Right renal pelvis (tissue), 4 donors: ENCODE measurements at regions not wholly inside any gene's neighbourhood (a gene's known extent, or its start where the extent isn't known, plus 50 kb on each side); places are given as distances from the start of the nearest gene placed in this dataset.

ENCODE experiments used
- DNase-seq, 4 donors: peaks; one replicate each; pipeline ENCODE4 v3.0.0-alpha.2; 2013; ENCODE audit warnings: low read depth in 4 of 4, low spot score in 3 of 4, missing footprints in 1 of 4

DNA sequence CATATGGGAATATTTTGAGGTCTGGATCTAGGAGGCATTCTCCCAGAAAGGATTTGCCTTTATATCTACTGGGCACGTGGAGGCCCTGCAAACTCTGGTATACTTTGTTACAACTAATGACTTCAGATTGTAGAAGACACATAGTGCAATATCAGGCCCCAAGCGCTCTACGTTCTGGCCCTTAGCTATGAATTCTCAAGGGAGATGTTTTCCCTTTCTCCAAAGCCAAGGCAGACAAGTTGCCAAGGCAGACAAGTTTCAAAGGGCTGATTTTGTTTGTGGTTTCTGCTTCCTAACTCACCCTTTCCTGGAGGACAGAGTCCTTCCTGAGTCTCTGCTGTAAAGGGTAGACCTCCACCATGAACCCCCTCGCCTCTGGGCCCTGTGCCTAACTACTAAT lies 99.4 kb upstream of the CTTNBP2 start:
- no peak for DNase-seq

GRCh38 chr7:117973975-117974374 lies 100.7 kb upstream of the CTTNBP2 start:
- DNase-seq, result no peak

GRCh38 chr7:117974891-117975290 lies 101.7 kb upstream of the CTTNBP2 start:
- DNase-seq, result no peak

GRCh38 chr7:117975476-117975875 lies 102.2 kb upstream of the CTTNBP2 start:
- no peak for DNase-seq

- DNase-seq, result no peak
Observed at GRCh38 chr7:117979954-117980497, 106.8 kb upstream of the CTTNBP2 start.

DNA sequence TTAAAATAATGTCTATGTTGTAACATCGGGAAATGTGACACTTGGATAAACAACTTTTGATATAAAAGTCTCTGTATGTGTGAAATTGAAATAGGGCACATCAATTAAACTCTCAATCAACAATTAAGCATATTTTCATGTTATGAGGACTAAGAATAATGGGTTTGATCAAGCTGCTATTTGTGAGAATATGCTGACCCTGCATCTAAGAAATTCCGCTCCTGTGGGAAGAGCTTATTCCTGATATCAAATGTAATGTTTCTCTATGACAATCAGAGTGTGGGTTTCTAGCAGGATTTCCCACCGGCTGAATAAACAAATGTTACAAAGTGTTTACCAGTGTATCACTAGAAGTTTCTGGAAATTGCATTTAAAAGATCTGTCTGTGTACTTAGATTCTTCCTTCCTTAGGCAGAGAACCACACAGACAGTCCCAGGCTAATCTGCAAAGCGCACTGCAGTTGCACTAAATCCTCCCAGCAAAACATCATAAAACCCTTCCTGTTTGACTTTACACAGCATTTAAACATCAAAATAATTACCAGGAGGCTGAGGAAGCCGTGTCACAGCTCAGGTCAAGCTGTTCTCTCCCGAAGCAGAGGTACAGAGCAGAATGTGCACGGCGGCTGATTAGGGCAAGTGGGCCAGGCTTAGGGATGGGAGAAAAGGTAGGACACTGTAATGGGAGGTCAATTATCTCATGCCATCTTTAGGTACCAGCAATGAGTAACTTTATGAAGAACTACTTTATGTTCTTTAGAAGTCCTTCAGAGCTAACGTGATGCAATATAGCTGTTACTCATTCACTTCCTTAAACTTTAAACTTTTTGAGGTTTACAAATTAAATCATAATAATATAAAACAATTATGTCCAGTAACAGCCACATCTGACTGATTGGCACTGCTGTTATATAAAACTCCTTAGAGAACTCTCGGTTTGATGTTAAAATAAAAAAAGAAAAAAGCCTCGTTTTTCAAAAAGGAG lies 109.1 kb upstream of the CTTNBP2 start:
- DNase-seq, result peak in 1 of 4 donors; percentile 48

- DNase-seq, result no peak
Observed at GRCh38 chr7:117986645-117987269, 113.5 kb upstream of the CTTNBP2 start.

- no peak for DNase-seq
Observed at GRCh38 chr7:117990834-117991233, 117.6 kb upstream of the CTTNBP2 start.

DNA sequence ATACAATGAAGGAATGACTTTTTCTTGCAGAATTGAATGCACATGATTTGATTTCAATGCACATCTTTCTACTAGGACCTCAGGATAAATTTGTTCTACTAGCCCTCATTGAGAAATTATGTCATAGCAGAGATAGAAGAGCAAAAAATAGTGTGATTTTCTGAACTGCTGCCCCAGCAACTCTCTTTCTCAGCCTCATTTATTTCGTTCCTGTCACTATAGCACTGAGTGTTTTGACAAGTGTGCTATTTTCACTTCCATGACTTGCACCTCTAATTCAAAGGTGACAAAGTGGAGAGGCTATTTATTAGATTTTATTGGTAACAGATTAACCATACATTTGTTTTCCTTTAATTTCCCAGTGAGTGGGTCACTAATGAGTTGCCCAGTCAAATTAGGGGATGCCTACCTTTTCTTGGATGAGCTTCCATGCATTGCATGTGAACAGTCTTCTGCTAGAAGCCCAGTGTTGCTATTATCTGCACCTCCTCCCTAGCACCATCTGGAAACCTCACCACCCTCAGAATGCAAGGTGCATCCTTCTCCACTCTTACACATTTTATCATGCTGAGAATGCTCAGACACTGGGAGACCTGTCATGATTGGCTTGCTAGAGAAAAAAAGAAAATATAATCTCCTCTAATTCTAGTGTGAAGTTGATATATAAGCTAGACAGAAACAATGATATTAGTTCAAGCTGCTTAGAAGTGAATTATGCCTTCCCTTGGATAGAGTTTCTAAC lies 119.6 kb upstream of the CTTNBP2 start:
- no peak for DNase-seq

DNA sequence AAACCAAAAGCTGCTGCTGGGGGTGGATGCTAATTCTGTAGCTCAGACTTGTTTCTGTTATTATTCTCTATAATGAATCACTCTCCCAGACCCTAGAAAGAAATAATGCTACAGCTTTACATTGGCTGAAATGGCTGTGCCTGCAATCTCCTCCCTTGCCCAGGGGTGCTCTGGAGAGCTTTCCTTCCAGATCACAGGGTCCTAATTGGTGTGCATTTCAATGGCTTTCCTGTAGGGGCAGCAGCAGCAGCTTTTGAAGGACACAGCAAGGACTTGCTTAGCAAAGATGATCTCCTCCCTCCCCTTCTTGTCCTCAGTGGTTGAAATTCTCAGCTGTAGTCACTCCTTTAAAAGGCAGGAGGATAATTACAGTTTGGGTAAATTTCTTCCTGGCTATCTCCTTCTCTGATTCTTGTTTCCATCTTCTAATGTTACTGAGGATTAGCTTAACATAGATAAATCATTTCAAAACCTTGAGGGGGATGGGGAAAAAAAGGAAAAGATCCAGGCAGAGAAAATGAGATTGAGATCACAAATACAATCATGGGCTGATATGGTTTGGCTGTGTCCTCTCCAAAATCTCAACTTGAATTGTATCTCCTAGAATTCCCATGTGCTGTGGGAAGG lies 120.2 kb upstream of the CTTNBP2 start:
- peak in 2 of 4 donors; percentile 41 to 42 for DNase-seq

- DNase-seq, result no peak
Observed at GRCh38 chr7:117995850-117996650, 122.8 kb upstream of the CTTNBP2 start.

GRCh38 chr7:117997862-117998825 lies 124.9 kb upstream of the CTTNBP2 start:
- no peak for DNase-seq

DNA sequence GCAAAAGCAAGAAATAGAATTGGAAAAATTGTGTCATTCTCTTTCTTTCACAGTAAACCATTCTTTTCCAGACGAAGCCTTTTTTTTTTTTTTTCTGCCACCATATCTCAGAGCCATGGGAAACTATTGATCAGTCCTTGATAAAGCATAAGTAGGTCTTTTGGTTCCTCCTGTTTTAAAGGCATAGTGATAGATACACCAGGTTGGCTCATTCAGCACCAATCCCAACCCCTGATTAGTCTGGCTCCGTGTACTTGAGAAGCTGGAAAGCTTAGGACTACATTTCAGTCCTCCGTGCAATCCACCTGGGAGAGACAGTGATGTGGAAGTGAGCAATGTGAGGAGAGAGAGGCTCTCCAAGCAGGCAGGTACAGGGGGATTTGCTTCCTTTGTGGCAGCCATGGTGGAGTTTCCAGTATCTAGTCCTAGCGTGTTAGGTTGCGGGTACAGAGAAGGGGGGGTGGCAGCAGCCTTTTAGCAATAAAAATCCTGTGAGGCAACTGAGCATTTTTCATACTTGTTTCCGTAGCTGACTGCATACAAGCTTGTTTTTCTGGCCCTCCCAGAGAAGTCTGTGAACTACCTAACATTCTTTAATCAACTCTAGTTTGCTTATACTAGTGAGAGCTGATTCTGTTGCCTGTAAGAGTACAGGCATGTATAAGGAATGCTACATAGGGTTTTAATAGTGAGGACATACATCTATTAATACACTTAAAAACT lies 127.4 kb upstream of the CTTNBP2 start:
- no peak for DNase-seq

- no peak for DNase-seq
Observed at GRCh38 chr7:118003476-118003875, 130.2 kb upstream of the CTTNBP2 start.

- DNase-seq, result no peak
Observed at GRCh38 chr7:118005026-118005425, 131.8 kb upstream of the CTTNBP2 start.

GRCh38 chr7:118006979-118007378 lies 133.7 kb upstream of the CTTNBP2 start:
- no peak for DNase-seq

- no peak for DNase-seq
Observed at GRCh38 chr7:118009419-118009818, 136.2 kb upstream of the CTTNBP2 start.

GRCh38 chr7:118011652-118012051 lies 138.4 kb upstream of the CTTNBP2 start:
- DNase-seq, result no peak
